GM10266 (cell line): ENCODE measurements at regions not wholly inside any gene's neighbourhood (a gene's known extent, or its start where the extent isn't known, plus 50 kb on each side); places are given as distances from the start of the nearest gene placed in this dataset.
"Not testable (repeated sequence)": the region's sequence is repeated elsewhere in the genome, so short reads cannot be mapped to it uniquely, and the experiment has no call there.

ENCODE experiments used
- DNase-seq: peaks from one replicate; pipeline ENCODE4 v3.0.0; 2012; ENCODE audit errors: extremely low spot score
- TF ChIP-seq, protein P1 (sequence below): IDR thresholded peaks from 2 replicates; pipeline ENCODE4 v1.5.1; 2012; ENCODE audit warnings: mild to moderate bottlenecking, low read depth; ENCODE audit not compliant: control insufficient read depth, insufficient read depth; ENCODE audit errors: missing control alignments

DNA sequence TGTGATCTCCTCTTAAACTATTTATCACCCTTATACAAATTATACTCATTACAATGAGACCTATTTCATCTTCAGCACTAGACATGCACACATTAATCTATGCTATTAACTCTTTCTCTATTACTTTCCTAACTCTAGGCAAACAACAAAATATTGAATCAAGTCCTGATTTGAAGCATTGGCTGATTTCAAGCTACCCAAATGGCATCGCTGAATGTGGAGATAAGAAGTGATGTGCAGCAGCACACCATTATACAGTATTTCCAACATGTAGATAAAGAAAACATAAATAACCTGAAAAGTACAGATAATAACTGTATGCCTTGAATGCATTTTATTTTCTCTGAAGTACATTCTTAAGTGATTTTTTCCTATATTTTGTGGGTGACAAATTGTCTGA, 268.6 kb upstream of the GULP1 start:
- no peak for DNase-seq
- TF ChIP-seq, protein P1, sequence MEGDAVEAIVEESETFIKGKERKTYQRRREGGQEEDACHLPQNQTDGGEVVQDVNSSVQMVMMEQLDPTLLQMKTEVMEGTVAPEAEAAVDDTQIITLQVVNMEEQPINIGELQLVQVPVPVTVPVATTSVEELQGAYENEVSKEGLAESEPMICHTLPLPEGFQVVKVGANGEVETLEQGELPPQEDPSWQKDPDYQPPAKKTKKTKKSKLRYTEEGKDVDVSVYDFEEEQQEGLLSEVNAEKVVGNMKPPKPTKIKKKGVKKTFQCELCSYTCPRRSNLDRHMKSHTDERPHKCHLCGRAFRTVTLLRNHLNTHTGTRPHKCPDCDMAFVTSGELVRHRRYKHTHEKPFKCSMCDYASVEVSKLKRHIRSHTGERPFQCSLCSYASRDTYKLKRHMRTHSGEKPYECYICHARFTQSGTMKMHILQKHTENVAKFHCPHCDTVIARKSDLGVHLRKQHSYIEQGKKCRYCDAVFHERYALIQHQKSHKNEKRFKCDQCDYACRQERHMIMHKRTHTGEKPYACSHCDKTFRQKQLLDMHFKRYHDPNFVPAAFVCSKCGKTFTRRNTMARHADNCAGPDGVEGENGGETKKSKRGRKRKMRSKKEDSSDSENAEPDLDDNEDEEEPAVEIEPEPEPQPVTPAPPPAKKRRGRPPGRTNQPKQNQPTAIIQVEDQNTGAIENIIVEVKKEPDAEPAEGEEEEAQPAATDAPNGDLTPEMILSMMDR = no peak

DNA sequence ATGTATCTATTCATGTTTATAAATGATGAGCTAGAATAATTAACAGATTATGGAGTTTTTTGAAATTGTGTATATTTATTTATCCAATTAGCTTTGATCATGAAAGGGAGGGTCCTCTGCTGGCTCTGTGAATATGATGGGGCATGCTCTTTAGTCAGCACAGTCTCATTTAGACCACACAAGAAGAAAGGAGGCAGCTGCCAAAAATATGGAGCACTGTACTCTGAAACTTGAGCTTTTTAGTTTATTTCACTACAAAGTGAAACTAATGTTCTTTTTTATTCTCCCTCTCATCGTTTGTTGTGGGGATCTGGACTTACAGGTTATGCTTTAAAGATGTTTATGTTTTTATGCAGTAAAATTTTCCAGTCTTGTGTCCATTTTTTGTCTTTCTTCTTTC, 266.9 kb upstream of the GULP1 start:
- no peak for DNase-seq
- TF ChIP-seq, protein P1 = no peak

DNA sequence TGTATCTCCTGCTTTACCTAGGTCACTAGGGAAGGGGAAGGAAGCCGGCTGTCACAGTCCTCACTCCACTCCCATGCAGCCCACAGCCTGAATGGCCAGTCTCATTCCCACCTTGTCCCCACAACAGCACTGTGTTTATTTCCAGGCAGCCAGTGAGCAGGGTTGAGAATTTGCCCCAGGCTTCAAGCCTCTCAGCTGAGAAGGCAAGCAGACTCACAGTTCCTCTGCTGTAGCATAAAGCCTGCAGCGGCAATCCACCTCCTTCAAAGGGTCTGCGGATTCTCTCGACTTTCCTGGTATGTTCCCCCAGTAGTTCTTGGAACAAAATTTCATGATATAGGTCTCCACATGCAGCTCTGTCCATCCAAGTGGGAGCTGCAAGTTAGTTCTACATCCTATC, 262.9 kb upstream of the GULP1 start:
- no peak for DNase-seq
- TF ChIP-seq, protein P1 = no peak

DNA sequence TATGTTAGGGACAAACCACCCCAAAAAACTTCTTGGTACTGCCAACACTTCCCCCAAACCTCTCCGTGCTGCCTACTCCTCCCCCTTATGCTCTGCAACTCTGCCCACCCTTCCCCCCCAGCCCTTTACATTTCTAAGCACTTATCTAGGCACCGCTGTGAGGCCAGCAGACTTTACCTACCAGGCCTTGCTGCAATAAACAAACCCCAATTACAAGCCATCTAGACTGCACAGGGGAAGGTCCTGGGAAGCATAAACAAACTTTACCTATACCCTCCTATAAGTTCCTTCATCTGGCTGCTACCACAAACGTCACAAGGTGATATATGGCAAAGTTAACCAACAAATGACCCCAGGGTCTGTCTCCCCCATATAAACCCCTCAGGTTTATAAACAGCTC, 259.4 kb upstream of the GULP1 start:
- TF ChIP-seq, protein P1 = no peak
- DNase-seq = no peak

GRCh38 chr2:188032786-188033185, 258.9 kb upstream of the GULP1 start:
- DNase-seq = no peak
- TF ChIP-seq, protein P1 = no peak

DNA sequence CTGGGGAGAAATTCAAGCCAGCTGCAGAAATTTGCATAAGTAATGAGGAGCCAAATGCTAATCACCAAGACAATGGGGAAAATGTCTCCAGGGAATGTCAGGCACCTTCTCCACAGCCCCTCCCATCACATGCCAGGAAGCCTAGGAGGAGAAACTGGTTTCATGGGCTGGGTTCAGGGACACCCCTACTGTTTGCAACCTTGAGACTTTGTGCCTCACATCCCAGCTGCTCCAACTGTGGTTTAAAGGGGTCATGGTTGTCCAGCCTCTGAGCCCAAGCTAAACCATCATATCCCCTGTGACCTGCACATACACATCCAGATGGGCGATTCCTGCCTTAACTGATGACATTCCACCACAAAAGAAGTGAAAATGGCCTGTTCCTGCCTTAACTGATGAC, 258.4 kb upstream of the GULP1 start:
- not testable (repeated sequence) for DNase-seq

DNA sequence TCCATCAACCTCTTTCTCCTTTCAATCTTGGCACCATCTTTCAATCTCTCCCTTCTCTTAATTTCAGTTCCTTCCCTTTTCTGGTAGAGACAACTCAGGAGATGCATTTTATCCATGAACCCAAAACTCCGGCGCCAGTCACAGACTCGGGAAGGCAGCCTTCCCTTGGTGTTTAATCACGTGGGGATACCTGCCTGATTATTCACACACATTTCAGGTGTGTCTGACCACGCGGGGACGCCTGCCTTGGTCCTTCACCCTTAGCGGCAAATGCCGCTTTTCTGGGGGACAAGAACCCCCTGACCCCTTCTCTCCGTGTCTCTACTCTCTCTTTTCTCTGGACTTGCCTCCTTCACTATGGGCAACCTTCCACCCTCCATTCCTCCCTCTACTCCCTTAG, 257.6 kb upstream of the GULP1 start:
- not testable (repeated sequence) for DNase-seq

- DNase-seq = not testable (repeated sequence)
Measured at GRCh38 chr2:188035377-188035776, 256.3 kb upstream of the GULP1 start.

GRCh38 chr2:188036786-188037185, 254.9 kb upstream of the GULP1 start:
- not testable (repeated sequence) for DNase-seq

DNA sequence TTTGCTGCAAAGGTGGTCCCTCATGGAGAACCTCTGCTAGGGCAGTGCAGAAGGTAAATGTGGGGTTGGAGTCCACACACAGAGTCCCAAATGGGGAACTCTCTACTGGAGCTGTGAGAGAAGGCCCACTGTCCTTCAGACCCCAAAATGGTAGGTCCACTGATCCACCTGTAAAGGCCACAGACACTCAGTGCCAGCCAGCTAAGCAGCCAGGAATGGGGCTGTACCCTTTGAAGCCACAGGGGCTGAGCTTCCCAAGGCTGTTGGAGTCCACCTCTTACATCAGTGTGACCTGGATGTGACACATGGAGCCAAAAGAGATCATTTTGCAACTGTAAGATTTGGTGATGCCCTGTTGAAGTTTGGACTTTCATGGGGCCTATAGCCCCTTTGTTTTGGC, 252.4 kb upstream of the GULP1 start:
- no peak for DNase-seq
- TF ChIP-seq, protein P1 = no peak
